ENCODE measurements at regions not wholly inside any gene's neighbourhood (a gene's known extent, or its start where the extent isn't known, plus 50 kb on each side); places are given as distances from the start of the nearest gene placed in this dataset.

DNA sequence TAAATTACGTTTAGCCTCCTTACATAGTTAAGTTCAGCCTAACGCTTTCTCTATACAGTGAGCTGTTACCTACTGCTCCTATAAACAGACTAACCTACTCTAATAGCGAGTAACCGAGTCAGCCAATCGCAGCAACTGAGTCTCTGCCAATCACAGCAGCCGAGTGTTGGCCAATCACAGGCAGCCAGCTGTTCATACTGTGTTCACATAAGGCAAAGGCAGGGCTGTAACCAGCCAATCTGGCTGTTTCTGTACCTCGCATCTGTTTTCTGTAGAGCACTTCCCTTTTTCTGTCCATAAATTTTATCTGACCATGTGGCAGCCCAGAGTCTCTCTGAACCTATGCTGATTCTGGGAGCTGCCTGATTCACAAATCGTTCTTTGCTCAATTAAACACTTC is 263.9 kb upstream of the JARID2 start:
- peaks cover 7% of the 10 kb centered on the region for H3K4me1 ChIP-seq (ENCODE audit: control insufficient read depth, insufficient read depth, low read length)
- H3K27ac ChIP-seq (ENCODE audit: extremely low read depth, low read depth, low read length), result no peak overlapping the region
- POLR2A ChIA-PET, result no interaction called here
- H3K9me3 ChIP-seq (ENCODE audit: control insufficient read depth, insufficient read depth, low read depth, low read length), result no peaks in the 10 kb centered on the region
- CTCF ChIA-PET, result no interaction called here
- H3K36me3 ChIP-seq (ENCODE audit: control insufficient read depth in 2 of 2, insufficient read depth in 1 of 2, low read length in 2 of 2), result no peaks in the 10 kb centered on the region
- H3K4me3 ChIP-seq (ENCODE audit: low read depth, low read length), result no peak overlapping the region
- TF ChIP-seq ZNF639 (tag by site-specific recombination; IDR thresholded peaks at IDR 0.05) (no peak), PRDM1 (tag by site-specific recombination; IDR thresholded peaks at IDR 0.05) (no peak), ZNF660 (tag by site-specific recombination; IDR thresholded peaks at IDR 0.05) (no peak)

DNA sequence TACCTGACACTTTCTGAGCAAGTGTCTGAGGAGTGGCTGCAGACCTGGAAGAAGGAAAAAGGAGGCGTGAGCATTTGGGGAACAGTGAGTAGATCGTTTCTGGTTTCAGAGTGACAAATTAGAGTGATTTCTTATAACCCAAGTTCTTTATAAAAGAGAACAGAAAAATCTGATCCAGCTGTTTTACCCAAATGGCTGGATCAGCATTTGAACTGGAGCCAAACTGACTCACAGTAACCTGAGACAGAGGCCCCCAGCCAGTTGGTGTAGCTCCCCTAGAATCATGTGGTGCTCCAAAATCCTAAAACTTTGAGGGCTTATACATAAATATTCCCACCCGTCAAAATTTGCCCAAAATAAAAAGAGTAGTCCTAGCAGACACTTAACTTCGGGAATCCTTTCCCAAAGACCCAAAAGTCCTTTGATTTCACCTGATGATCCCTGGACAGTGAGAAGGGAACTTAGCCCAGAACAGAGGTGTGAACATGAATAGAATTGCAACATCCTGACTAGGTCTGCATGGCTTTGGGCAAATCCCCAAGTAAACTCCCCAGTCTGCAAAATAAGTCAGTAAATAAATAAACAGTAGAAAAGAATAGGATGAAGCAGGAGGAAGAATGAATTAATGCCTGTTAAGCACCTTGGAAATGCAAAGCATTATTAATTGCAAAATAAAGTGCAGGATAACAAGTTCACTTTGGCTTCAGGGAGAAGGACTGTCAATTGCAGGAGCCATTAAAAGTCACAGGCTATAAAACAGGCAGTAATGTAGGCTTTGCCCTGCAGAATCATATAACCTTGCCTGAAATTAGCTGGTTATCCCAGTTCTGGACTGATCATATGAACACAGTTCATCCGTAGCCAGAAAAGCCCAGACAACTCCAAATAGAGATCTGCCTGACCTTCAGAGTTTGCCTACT is 262.0 kb upstream of the JARID2 start:
- no peak overlapping the region for H3K27ac ChIP-seq (ENCODE audit: extremely low read depth, low read depth, low read length)
- TF ChIP-seq PRDM10 (tag by site-specific recombination; IDR thresholded peaks at IDR 0.05), result peak; percentile 13; the same call in 1 of the 2 replicates
- TF ChIP-seq MZF1 (tag by site-specific recombination; IDR thresholded peaks at IDR 0.05; ENCODE audit: borderline replicate concordance), result peak; percentile 45; the same call in 1 of the 2 replicates
- TF ChIP-seq ZNF335 (tag by site-specific recombination; conservative IDR thresholded peaks at IDR 0.05), result peak; percentile 42
- no peak for TF ChIP-seq ZNF664 (tag by site-specific recombination; IDR thresholded peaks at IDR 0.05)
- TF ChIP-seq ZNF175 (tag by site-specific recombination; IDR thresholded peaks at IDR 0.05), result no peak
- TF ChIP-seq ZEB2 (tag by site-specific recombination; IDR thresholded peaks at IDR 0.05), result 0 out of 2 replicates have a peak, but pooled peaks have one; percentile 21
- TF ChIP-seq, protein P1, sequence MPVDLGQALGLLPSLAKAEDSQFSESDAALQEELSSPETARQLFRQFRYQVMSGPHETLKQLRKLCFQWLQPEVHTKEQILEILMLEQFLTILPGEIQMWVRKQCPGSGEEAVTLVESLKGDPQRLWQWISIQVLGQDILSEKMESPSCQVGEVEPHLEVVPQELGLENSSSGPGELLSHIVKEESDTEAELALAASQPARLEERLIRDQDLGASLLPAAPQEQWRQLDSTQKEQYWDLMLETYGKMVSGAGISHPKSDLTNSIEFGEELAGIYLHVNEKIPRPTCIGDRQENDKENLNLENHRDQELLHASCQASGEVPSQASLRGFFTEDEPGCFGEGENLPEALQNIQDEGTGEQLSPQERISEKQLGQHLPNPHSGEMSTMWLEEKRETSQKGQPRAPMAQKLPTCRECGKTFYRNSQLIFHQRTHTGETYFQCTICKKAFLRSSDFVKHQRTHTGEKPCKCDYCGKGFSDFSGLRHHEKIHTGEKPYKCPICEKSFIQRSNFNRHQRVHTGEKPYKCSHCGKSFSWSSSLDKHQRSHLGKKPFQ (tag by site-specific recombination; IDR thresholded peaks at IDR 0.05), result peak; percentile 56; the same call in 1 of the 2 replicates
- no peak for TF ChIP-seq ZNF501 (tag by site-specific recombination; IDR thresholded peaks at IDR 0.05)
- TF ChIP-seq ZBTB17 (tag by site-specific recombination; IDR thresholded peaks at IDR 0.05), result 0 out of 2 replicates have a peak, but pooled peaks have one; percentile 35
- ChIA-PET POLR2A (no interaction called here), CTCF (interaction anchor here (0.6 kb wide), 1 partner anchor 157 kb away, joined by 3 read pairs; no protein-coding TSS in a partner anchor)
- no peaks in the 10 kb centered on the region for H3K36me3 ChIP-seq (ENCODE audit: control insufficient read depth in 2 of 2, insufficient read depth in 1 of 2, low read length in 2 of 2)
- peaks cover 7% of the 10 kb centered on the region for H3K4me1 ChIP-seq (ENCODE audit: control insufficient read depth, insufficient read depth, low read length)
- no peak overlapping the region for H3K4me3 ChIP-seq (ENCODE audit: low read depth, low read length)
- no peaks in the 10 kb centered on the region for H3K9me3 ChIP-seq (ENCODE audit: control insufficient read depth, insufficient read depth, low read depth, low read length)

DNA sequence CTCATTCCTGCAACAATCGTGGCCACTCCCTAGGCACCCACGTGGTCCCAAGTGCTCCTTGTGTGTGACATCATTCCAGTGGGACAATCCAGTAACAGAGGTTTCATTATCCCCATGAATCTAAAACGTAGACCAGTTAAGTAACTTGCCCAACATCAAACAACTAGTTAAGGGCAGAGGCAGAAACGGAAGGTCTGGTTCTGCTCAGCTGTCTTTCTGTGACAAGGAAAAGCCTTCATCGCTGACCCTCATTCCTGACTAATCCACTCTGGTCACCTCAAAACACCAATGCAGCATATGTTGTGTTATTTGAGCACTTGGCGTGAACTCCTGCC is 261.4 kb upstream of the JARID2 start:
- no peaks in the 10 kb centered on the region for H3K9me3 ChIP-seq (ENCODE audit: control insufficient read depth, insufficient read depth, low read depth, low read length)
- ChIA-PET POLR2A (no interaction called here), CTCF (interaction anchor here (0.6 kb wide), 1 partner anchor 157 kb away, joined by 3 read pairs; no protein-coding TSS in a partner anchor)
- no peaks in the 10 kb centered on the region for H3K36me3 ChIP-seq (ENCODE audit: control insufficient read depth in 2 of 2, insufficient read depth in 1 of 2, low read length in 2 of 2)
- no peak overlapping the region; the same call in 1 of the 2 replicates for H3K27ac ChIP-seq (ENCODE audit: extremely low read depth, low read depth, low read length)
- H3K4me1 ChIP-seq (ENCODE audit: control insufficient read depth, insufficient read depth, low read length), result peaks cover 7% of the 10 kb centered on the region
- no peak overlapping the region for H3K4me3 ChIP-seq (ENCODE audit: low read depth, low read length)
- TF ChIP-seq, protein P2, sequence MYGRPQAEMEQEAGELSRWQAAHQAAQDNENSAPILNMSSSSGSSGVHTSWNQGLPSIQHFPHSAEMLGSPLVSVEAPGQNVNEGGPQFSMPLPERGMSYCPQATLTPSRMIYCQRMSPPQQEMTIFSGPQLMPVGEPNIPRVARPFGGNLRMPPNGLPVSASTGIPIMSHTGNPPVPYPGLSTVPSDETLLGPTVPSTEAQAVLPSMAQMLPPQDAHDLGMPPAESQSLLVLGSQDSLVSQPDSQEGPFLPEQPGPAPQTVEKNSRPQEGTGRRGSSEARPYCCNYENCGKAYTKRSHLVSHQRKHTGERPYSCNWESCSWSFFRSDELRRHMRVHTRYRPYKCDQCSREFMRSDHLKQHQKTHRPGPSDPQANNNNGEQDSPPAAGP (tag by site-specific recombination; IDR thresholded peaks at IDR 0.05), result no peak
- TF ChIP-seq PRDM4 (tag by site-specific recombination; IDR thresholded peaks at IDR 0.05), result peak; percentile 97
- no peak for TF ChIP-seq ZNF169 (tag by site-specific recombination; IDR thresholded peaks at IDR 0.05)
- TF ChIP-seq, protein P3, sequence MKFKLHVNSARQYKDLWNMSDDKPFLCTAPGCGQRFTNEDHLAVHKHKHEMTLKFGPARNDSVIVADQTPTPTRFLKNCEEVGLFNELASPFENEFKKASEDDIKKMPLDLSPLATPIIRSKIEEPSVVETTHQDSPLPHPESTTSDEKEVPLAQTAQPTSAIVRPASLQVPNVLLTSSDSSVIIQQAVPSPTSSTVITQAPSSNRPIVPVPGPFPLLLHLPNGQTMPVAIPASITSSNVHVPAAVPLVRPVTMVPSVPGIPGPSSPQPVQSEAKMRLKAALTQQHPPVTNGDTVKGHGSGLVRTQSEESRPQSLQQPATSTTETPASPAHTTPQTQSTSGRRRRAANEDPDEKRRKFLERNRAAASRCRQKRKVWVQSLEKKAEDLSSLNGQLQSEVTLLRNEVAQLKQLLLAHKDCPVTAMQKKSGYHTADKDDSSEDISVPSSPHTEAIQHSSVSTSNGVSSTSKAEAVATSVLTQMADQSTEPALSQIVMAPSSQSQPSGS (tag by site-specific recombination; IDR thresholded peaks at IDR 0.05; ENCODE audit: low read depth), result peak; percentile 75
- TF ChIP-seq KLF8 (tag by site-specific recombination; IDR thresholded peaks at IDR 0.05), result no peak
